Germinal center (tissue), 1 donor: ENCODE measurements at regions not wholly inside any gene's neighbourhood (a gene's known extent, or its start where the extent isn't known, plus 50 kb on each side); places are given as distances from the start of the nearest gene placed in this dataset.

ENCODE experiments used
- DNase-seq: peaks from one replicate; pipeline ENCODE4 v3.0.0; 2012; ENCODE audit warnings: mixed read lengths, low spot score

DNA sequence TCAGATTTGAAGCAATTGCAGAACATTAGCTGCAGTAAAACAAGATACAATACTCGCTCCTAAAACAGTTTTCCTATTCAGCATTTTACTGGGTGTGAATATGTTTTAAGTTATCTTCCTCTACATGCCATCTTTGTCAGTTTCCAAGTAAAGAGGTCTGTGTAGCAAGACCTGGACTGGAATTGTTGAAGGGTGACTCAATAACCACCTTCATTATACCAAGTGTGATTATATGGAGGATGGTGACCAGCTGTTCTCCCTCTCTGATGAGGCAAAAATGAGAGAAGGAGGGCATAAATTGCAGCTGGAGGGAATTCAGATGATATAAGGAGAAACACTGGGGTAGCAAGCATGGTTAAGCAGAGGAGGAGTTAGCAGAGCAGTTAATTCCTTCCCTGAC lies 922.1 kb upstream of the SLIT2 start:
- no peak for DNase-seq

DNA sequence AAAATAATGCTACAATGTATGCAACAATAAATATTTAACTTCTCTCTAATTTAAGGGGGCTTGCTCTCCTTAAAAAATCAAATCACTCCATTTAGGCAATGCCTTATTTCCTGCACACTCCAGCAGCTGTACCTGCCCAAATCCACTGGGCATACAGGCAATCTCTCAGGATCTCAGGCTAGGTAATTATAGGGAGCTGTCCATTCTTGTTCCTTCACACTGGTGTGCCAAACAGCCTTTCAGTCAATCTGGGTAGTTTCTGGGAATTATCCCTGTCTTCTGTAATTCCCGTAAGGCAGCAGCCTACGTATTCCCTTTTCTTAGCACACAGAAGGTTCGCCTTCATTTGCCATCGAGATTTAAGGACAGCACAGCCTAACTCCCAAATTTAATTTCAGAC lies 922.6 kb upstream of the SLIT2 start:
- no peak for DNase-seq

DNA sequence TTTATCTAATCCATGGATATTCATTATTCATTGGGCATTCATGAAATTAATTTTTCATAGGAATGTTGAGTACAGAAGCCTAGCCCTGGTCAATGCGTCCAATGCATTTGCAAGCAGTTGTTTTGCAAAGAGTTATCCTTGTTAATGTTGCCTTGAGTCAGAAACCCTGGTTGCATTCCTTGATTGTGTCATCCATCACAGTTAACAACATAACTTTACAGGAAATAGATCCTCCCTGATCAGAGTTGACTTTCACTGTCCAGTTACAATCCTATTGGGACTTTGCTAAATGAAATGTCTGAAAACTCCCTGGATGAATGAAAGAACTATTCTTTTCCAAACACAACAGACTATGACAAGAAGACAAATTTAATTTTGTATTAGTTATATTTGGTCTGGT lies 924.3 kb upstream of the SLIT2 start:
- no peak for DNase-seq

DNA sequence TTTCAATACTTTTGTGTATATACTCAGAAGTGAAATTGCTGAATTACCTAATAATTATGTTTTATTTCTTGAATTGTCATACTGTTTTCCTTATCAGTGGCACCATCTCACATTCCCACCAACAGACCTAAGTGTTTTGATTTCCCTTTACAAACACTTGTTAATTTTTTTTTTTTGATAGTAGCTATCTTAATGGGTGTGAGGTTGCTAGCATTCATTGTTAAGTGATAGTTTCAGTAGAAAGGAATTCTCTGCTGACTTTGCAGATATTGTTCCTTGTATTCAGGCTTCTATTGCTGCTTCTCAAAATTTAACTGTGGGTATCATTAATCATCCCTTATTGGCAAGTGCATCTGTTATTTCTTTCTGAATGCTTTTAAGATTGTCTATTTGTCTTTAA lies 927.5 kb upstream of the SLIT2 start:
- DNase-seq = no peak

DNA sequence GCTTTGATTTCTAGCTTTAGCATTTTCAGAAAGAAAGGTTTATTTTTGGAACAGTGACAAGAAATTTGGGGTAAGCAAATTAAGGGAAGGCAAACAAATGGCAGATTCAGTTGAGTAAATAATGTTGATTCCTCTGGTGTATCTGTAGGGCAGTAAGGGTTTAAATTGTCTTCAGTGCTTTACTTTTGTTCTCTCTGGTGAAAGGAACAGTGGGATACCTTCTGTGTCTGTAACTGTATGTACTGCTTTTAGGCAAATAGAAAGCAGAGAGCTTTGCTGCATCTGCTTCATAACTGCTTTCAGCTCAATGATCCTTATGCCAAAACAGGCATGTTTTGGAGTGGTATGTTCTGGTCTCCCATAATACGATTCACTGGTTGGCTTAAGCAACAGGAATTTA lies 932.1 kb upstream of the SLIT2 start:
- no peak for DNase-seq

DNA sequence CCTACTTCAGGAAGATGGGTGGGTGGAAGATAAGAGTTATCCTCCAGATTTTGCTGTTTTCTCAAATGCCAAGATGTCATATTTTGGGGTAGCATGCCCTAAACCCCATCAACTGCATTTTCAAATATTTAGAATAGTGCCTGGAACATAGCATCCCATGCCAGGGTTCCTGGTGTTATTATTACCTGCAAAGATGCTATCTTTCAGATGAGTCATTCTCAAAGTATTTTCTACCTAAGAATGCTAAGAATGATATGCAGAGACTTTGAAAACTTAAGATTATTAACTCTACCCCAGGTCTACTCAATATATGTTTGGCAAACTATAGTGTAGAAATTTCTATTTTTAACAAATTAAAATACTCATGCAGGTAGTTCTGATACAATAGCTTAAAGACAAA lies 934.3 kb upstream of the SLIT2 start:
- DNase-seq = no peak

DNA sequence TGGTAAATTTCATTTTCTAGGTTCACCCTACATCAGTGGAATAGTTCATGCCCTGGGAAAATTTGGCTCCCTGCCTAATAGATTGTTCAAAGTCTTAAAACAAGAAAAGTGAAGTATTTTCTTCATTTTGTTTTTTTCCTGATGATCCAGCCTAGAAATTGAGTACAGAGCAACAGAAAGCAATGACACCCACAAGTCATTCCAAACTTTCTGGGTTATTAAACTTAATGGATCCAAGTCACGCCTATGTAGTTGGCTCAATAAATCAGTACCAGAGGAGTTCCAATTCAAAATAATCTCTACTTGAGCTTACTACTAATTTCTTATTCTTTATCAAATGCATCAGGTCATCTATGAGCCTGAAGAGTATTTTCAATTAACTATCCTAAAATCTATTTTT lies 937.6 kb upstream of the SLIT2 start:
- DNase-seq = no peak

DNA sequence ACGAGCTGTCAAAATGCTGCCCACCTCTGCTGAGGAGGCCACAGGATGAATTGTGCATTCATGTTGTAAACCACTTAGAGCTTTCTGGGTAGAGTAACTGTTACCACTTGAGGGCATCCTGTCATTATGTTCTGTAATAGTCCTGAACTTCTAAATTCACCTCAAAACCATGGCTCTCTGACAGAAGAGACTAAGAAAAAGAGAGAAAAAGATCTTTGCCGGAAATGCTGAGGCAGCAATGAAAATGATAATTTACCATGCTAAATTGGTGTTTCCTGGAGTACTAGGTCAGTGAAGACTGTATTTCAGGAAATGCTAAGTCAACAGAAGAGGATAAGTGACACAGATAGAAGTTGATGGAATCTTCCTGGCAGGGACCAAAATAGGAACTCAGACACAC lies 942.3 kb upstream of the SLIT2 start:
- DNase-seq = no peak

DNA sequence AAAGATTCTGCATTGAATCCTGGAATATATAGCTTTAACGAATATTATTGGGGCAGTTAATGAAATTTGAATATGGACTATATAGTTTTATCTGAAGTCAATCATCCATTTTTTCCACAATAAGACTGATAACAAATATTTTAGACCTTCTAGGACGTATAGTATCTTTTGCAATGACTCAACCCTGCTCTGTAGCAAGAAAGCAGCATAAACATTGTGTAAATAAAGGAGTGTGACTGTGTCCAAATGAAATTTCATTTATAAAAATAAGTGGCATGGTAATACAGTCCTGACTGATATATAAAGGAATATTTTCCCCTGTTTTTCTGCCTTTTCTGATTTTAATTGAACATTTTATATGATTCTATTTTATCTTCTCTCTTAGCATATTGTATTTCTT lies 947.7 kb upstream of the SLIT2 start:
- no peak for DNase-seq

DNA sequence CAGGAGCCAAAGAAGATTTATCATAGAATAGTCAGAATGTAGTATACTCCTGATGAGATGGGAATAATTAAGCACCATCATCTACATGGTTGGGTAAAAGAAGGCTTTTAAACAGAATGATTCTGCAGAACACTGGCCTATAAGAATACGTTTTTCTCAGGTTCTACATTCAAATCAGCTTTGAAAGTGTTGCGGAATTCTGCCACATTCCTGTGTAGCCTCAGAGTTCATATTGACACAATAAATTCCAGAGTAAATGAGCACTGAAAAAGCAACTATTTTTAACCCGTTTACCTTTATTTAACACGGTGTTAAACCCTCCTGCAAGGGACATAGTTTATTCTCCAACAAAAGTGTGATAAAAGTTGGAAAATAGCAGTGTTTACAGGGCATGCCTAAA lies 950.2 kb upstream of the SLIT2 start:
- no peak for DNase-seq

DNA sequence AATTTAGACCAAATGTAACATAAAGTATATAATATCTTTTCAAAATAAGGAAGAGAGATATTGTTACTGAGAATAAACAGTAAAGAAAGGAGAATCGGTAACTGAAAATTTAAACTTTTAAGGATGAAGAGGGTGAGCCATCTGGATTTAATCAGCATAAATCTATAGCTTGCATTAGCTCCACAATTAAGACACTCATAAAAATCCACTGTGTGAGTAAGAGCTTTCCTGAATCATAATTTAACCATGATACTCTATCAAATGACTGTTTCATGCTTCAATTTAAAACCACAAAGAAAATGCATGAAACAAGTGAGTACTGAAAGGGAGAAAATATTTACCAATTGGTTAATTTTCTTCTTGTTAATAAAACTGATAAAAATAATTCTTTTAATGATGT lies 951.5 kb upstream of the SLIT2 start:
- no peak for DNase-seq

DNA sequence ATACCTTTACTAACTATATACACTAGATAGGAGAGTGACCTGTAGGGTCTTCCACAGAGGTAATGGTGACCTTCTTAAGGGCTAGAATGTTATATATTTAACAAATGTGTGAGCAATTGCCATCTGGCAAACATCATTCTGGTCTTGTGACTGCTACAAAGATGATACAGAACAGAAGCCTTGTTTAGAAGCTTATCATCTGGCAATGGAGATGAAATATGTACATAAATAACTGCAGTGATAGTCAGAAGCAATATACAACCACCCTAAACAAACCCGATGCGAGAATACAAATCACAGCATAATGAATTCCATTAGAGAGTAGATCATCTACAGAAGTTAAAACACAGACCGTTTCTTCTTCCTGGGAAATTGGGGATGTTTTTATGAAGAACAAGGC lies 952.7 kb upstream of the SLIT2 start:
- no peak for DNase-seq

DNA sequence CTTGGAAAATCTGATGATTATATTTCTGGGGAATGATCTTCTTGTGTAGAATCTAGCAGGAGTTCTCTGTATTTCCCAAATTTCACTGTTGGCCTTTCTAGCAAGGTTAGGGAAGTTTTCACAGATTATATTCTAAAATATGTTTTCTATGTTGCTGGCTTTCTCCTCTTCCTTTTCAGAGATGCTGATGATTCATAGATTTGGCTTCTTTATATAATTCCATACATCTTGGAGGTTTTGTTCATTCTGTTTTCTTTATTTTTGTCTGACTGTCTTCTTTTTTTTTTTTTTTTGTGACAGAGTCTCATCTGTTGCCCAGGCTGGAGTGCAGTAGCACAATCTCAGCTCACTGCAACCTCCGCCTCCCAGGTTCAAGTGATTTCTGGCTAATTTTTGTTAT lies 957.9 kb upstream of the SLIT2 start:
- no peak for DNase-seq

DNA sequence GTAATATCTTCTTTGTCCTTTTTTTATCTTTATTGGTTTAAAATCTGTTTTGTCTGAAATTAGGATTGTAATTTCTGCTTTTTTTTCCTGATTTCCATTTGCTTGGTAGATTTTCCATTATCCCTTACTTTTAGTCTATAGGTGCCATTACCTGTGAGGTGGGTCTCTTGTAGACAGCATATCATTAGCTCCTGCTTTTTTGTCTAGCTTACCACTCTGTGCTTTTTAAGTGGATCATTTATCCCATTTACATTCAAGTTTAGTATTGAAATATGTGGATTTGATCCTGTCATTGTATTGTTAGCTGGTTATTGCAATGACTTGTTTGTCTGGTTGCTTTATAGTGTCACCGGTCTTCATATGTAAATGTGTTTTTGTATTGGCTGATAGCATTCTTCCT lies 958.6 kb upstream of the SLIT2 start:
- no peak for DNase-seq

DNA sequence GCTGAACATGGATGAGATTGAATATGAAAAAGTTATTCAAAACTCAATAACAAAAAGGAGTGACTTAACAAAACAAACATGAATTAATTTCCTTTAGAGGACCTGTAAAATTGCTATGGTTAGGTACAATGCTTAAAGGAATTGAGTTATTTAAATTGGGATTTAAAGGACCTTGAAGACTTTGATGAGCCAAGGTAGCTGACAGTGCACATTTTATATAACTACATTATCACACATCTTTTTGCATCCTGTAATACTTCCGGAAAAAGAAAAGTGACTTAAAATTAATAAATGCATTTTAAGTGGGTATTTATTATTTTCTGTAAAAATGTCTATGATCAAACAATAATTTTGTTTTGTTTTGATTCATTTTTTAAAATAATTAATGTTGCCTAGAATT lies 964.8 kb upstream of the SLIT2 start:
- DNase-seq = no peak

DNA sequence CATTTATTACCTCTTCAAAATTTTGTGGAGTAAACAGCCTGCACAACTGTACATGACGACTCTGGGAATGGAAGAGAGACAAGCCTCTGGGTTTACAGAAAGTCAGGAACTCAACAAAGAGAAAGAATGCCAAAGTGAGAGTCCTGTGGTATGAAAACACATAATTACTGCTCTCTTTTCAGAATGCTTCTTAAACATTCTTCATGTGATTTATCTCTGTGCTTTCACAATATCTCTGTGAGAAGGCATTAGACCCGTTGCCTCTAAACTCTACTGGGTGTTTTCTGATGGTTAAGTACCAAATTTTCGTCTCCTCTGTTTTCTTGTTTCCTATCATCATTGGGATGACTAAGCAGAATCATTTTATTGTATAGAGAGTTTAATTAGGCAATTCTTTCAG lies 966.6 kb upstream of the SLIT2 start:
- no peak for DNase-seq

DNA sequence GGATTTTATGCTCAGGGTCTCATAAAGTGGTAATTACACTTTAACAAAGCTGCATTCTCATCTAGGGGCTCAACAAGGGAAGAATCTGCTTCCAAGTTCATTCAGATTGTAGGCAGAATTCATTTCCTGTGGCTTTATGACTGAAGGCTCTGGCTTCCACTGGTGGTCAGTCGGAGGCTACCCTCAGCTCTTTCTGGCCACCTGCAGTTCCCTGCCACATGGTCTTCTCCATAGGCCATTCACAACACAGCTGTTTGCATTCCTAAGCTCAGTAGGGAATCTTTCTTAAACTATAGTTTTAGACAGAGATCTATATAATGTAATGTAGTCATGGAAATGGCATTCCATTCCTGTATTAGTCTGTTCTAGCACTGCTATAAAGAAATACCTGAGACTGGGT lies 973.0 kb upstream of the SLIT2 start:
- DNase-seq = no peak

DNA sequence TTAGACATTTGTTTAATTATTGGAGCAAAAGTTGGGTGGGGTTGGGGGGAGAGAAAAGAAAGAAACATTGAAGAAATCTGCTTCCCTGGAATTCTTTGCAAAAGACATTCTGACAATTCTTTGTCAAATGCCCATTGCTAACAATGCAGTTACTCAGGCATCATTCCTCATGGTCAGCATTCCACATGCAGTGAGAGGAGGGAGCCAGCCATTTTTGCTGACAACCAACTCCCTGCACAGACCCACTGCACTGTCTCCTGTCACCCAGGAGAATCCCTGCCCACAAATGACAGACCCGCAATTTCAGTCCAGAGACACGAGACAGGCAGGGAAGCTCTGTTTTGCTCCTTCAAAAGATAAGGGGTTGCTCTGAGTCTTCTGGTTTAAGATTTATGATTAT lies 985.1 kb upstream of the SLIT2 start:
- no peak for DNase-seq

DNA sequence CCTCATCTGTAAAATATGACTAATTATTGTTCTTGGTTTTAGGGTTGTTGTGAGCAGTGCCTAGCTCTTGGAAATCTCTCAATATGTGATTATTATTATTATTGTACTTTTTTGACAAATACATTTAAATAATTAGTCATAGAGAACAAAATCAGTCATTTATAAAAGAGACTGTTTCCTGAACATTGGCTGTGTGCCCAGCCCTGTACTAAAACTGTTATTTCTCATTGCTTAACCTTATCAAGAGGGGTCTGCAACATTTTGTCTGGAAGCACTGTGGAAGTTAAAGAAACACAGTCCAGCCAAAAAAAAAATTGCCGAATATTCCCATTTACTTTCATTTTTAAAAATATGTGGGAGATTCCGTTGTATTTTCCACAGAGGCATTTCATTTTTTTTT lies 989.2 kb upstream of the SLIT2 start:
- DNase-seq = no peak

DNA sequence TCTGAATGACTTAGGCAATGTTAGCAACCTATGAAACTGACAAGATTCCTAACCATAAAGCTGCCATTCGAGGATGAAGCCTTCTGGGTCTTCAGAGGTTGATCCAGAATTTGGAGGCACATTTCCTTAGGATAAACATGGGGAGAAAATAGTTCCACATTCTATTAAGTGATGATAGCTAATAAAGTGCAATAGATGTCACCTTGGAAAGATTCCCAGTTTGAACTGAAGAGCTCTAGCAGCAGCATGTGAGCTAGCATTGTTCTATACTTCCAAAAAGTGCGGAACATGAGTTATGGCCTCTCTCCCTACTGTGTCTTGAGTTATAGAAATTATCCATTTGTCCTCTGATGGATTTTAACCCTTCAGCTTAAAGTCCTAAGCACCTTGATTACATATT lies 991.4 kb upstream of the SLIT2 start:
- no peak for DNase-seq

DNA sequence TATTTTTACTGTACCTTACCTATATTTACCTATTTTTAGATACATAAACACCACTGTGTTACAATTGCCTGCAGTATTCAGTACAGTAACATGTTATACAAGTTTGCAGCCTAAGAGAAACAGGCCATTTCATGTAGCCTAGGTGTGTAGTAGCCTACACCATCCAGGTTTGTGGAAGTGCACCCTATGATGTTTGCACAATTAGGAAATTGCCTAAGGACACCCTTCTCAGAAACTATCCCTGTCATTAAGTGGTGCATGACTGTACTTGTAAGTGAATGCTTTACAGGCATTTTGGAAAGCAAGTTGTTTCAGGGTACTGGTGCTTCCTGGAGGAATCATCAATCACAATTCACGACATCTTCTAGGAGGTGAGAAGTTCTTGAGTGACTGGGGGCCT lies 991.8 kb upstream of the SLIT2 start:
- DNase-seq = no peak

DNA sequence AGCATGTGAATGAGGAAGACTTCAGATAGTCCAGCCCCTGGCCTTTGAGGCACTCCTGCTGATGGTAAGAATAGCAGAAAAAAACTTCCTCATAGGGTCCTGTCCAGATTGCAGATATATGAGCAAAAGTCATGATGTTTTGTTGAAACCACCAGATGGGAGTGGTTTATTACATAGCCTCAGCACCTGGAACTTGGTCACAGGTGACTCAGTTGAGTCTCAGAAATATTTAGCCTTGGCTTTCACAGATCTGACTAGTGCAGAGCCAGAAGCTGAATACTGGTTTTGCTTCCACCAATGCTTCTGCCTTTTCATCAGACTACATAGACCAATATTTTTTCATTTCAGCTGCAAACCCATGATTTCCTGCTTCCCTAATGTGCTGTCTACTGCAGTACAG lies 994.9 kb upstream of the SLIT2 start:
- DNase-seq = no peak

DNA sequence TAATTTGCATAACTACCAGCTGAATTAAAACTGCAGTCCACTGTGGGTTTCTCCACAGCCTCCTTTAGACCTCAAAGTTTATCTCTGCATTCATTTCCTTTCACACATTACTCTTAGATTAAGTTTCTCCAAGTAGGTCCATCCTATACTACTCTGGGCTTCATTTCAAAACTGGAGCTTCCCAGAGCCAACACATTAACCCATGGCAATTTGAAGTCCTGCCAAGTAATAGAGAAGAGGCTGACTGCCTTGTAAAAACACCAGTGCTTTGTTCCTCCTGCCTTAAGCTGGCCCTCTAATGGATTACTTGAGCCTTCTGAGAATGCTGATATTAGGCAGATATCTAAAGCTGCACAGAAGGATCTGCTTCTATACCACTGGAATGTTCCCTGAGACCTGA lies 997.2 kb upstream of the SLIT2 start:
- no peak for DNase-seq

DNA sequence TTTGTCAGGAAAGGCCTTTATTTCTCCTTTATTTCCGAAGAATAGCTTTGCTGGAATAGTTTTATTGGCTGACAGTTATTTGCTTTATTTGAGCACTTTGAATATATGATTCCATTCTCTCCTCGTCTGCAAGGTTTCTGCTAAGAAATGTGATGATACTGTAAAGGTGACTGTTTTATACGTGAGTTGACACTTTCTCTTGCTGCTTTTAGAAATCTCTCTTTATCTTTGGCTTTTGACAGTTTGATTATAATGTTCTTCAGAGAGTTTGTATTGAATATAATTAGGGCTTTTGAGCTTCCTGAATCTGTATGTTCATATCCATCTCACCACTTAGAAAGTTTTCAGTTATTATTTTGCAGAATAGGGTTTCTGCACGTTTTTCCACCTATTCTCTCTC lies 1003.7 kb upstream of the SLIT2 start:
- DNase-seq = no peak

DNA sequence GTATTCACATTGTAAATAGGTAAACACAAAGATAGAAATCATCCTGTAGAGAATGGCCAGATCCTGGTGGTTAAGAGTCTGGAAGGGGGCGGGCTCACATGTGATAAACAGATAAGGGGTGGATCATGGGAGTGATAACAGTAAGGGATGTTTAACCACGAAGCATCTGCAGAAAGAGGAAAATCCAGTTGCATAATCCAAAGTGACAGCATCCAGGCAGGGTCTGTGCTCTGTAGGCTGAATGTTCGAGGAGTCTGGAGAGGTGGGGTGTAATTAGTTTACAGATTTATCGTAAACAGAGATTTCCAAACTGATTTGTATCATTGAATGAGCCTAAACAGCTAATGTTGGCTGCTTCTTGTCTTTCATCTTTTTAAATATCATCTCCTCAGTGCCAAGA lies 1009.8 kb upstream of the SLIT2 start:
- DNase-seq = no peak

DNA sequence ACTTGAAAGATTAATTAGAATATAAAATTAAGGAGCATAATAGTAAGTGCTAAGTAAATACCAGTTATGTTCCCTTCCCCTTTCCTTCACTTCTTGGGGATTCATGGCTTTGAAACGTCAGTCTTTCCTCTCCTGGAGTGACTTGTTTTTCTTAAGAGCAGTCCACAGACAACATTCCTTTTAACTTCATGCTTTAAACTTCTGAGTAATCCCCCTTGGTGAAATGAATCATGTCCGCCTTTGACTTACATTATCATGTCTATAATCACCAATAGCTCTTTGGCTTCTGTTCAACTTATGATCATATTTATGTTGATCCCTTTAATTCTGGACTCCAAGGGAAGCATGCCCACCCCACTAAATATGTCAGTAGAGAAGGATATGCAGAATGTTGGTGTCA lies 1012.1 kb upstream of the SLIT2 start:
- DNase-seq = no peak
